ENCODE measurements at regions not wholly inside any gene's neighbourhood (a gene's known extent, or its start where the extent isn't known, plus 50 kb on each side); places are given as distances from the start of the nearest gene placed in this dataset.

DNA sequence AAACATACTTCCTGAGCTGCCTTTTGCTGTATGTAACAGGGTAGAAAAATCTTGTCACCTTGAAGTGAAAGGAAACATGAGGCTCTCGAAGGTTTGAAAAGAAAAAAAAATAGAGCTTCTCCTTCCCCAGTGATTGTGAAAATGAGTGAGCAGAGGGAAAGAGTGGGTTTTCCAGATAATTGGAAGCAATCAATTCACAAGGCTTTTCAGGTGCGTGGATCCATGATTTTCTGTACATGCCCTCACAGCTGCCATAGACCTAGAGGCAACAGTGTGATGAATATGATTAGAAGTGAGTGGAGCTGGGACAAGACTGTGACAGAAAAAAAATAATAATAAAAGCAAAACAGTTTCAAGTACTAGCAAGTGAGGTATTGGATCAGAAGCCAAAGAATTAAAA, 1422.5 kb upstream of the CDH6 start:
- no peak for DNase-seq (ENCODE audit: low read depth)
- H3K4me3 ChIP-seq (ENCODE audit: low read depth, low read length) = no peak overlapping the region
- no peak for TF ChIP-seq POLR2A (IDR thresholded peaks at IDR 0.05; ENCODE audit: extremely low read depth, insufficient read length)
- no peak for TF ChIP-seq MYC (IDR thresholded peaks at IDR 0.05; ENCODE audit: low read depth, low read length)
- TF ChIP-seq CTCF (IDR thresholded peaks at IDR 0.05; ENCODE audit: low read depth, low read length) = no peak
- TF ChIP-seq, protein P1, sequence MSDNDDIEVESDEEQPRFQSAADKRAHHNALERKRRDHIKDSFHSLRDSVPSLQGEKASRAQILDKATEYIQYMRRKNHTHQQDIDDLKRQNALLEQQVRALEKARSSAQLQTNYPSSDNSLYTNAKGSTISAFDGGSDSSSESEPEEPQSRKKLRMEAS (IDR thresholded peaks at IDR 0.05; ENCODE audit: low read depth, low read length) = no peak

DNA sequence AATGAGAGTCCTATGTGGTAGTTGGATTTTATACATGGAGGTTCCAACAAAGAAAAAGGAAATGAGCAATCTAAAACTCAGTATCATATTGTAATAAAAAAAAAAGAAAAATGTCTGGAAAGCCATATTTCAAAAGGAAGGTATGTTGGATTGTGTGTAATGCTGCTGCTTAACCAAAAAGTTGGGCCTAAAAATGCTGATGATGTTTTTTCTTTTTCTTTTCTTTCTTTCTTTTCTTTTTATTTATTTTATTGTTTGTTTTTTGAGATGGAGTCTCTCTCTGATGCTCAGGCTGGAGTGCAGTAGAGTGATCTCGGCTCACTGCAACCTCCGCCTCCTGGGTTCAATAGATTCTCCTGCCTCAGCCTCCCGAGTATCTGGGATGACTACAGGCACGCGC, 1424.0 kb upstream of the CDH6 start:
- no peak for DNase-seq (ENCODE audit: low read depth)
- no peak for TF ChIP-seq CTCF (IDR thresholded peaks at IDR 0.05; ENCODE audit: low read depth, low read length)
- no peak for TF ChIP-seq POLR2A (IDR thresholded peaks at IDR 0.05; ENCODE audit: extremely low read depth, insufficient read length)
- TF ChIP-seq, protein P1 (IDR thresholded peaks at IDR 0.05; ENCODE audit: low read depth, low read length) = no peak
- no peak for TF ChIP-seq MYC (IDR thresholded peaks at IDR 0.05; ENCODE audit: low read depth, low read length)
- no peak overlapping the region for H3K4me3 ChIP-seq (ENCODE audit: low read depth, low read length)

GRCh38 chr5:29758986-29759421, 1434.5 kb upstream of the CDH6 start:
- H3K4me3 ChIP-seq (ENCODE audit: low read depth, low read length) = no peak overlapping the region
- no peak for TF ChIP-seq CTCF (IDR thresholded peaks at IDR 0.05; ENCODE audit: low read depth, low read length)
- DNase-seq (ENCODE audit: low read depth) = no peak

DNA sequence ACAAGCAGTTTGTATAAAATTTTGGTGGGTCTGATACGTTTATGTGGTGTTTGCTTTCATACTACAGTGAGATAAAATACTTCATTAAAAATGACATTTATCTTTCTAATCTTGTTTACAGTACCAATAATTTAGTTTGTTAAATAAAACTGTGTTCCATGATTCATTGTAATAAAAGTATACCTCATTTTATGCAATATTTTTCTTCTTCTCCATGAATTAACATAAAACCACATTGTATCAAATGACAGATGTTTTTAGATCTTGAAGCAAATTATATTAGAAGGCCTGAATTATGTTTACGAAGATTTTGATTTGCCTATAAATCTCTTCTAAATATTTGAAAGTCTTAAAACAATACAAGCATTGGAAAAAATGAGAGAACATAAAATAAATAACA, 1443.0 kb upstream of the CDH6 start:
- no peak overlapping the region for H3K4me3 ChIP-seq (ENCODE audit: low read depth, low read length)
- no peak for DNase-seq (ENCODE audit: low read depth)
- TF ChIP-seq MYC (IDR thresholded peaks at IDR 0.05; ENCODE audit: low read depth, low read length) (no peak), CTCF (IDR thresholded peaks at IDR 0.05; ENCODE audit: low read depth, low read length) (no peak), POLR2A (IDR thresholded peaks at IDR 0.05; ENCODE audit: extremely low read depth, insufficient read length) (no peak)
- TF ChIP-seq, protein P1 (IDR thresholded peaks at IDR 0.05; ENCODE audit: low read depth, low read length) = no peak

- H3K4me3 ChIP-seq (ENCODE audit: low read depth, low read length) = no peak overlapping the region
- no peak for TF ChIP-seq CTCF (IDR thresholded peaks at IDR 0.05; ENCODE audit: low read depth, low read length)
- TF ChIP-seq POLR2A (IDR thresholded peaks at IDR 0.05; ENCODE audit: extremely low read depth, insufficient read length) = no peak
- TF ChIP-seq, protein P1 (IDR thresholded peaks at IDR 0.05; ENCODE audit: low read depth, low read length) = no peak
- DNase-seq (ENCODE audit: low read depth) = no peak
Measured at GRCh38 chr5:29744618-29745017, 1448.9 kb upstream of the CDH6 start.

GRCh38 chr5:29720954-29721353, 1472.5 kb upstream of the CDH6 start:
- H3K4me3 ChIP-seq (ENCODE audit: low read depth, low read length) = no peak overlapping the region
- DNase-seq (ENCODE audit: low read depth) = no peak
- TF ChIP-seq CTCF (IDR thresholded peaks at IDR 0.05; ENCODE audit: low read depth, low read length) = no peak
- TF ChIP-seq, protein P1 (IDR thresholded peaks at IDR 0.05; ENCODE audit: low read depth, low read length) = no peak
- no peak for TF ChIP-seq POLR2A (IDR thresholded peaks at IDR 0.05; ENCODE audit: extremely low read depth, insufficient read length)
- TF ChIP-seq MYC (IDR thresholded peaks at IDR 0.05; ENCODE audit: low read depth, low read length) = no peak
